GM10248 (cell line): ENCODE measurements at regions not wholly inside any gene's neighbourhood (a gene's known extent, or its start where the extent isn't known, plus 50 kb on each side); places are given as distances from the start of the nearest gene placed in this dataset.

Source experiments
- CTCF ChIA-PET: fragments of 300-600 bp; sonication (Branson Sonifier 250); formaldehyde crosslinking; extraction: SDS; loops from one replicate; lab custom pipeline; 2021; ENCODE audit warnings: antibody characterized with exemption; lab: Yijun Ruan, JAX
- POLR2A ChIA-PET: fragments of 350-650 bp; sonication (Branson Sonifier 250); formaldehyde crosslinking; extraction: SDS; loops from one replicate; lab custom pipeline; 2020; ENCODE audit warnings: antibody characterized with exemption; lab: Yijun Ruan, JAX
- DNase-seq: peaks from one replicate; pipeline ENCODE4 v3.0.0; 2012; ENCODE audit errors: extremely low spot score
- TF ChIP-seq, protein P1 (sequence below): IDR thresholded peaks from 2 replicates; pipeline ENCODE4 v1.5.1; 2012; ENCODE audit warnings: mild to moderate bottlenecking, low read depth; ENCODE audit errors: extremely low read depth, missing control alignments, control extremely low read depth

DNA sequence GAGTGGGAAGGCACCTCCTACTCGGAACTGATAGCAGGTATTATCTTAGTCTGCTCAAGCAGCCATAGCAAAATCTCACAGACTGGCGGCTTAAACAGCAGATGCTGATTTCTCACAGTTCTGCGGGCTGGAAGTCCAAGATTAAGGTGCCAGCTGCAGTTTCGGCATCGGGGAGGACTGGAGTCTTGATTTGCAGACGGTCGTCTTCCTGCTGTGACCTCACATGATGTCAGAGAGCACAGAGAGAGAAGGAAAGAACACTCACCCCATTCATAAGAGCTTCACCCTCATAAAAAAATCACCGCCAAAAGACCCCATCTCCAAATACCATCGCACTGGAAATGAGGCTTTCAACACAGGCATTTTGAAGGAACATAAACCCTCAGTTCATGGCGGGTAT is 216.5 kb upstream of the PITRM1 start:
- ChIA-PET POLR2A (no interaction called here), CTCF (no interaction called here)
- TF ChIP-seq, protein P1, sequence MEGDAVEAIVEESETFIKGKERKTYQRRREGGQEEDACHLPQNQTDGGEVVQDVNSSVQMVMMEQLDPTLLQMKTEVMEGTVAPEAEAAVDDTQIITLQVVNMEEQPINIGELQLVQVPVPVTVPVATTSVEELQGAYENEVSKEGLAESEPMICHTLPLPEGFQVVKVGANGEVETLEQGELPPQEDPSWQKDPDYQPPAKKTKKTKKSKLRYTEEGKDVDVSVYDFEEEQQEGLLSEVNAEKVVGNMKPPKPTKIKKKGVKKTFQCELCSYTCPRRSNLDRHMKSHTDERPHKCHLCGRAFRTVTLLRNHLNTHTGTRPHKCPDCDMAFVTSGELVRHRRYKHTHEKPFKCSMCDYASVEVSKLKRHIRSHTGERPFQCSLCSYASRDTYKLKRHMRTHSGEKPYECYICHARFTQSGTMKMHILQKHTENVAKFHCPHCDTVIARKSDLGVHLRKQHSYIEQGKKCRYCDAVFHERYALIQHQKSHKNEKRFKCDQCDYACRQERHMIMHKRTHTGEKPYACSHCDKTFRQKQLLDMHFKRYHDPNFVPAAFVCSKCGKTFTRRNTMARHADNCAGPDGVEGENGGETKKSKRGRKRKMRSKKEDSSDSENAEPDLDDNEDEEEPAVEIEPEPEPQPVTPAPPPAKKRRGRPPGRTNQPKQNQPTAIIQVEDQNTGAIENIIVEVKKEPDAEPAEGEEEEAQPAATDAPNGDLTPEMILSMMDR = no peak
- DNase-seq = no peak

DNA sequence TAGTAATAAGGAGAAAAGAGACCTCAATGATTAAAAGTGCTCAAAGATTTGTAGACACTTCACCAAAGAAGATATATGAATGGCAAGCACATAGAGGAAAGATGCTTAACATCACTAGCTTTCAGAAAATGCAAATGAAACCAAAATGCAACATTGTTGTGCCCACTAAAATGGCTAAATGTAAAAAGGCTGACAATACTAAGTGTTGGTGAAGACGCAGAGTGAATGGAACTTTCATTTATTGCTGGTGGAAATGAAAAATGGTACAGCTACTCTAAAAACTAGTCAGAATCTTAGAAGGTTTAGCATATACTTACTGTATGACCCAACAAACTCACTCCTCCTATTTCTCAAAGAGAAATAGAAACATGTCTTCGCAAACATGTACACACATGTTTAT is 212.9 kb upstream of the PITRM1 start:
- no peak for DNase-seq
- TF ChIP-seq, protein P1 = no peak
- ChIA-PET POLR2A (no interaction called here), CTCF (no interaction called here)

GRCh38 chr10:3382092-3382491 is 209.5 kb upstream of the PITRM1 start:
- no peak for DNase-seq
- CTCF ChIA-PET = no interaction called here
- POLR2A ChIA-PET = no interaction called here
- TF ChIP-seq, protein P1 = no peak

DNA sequence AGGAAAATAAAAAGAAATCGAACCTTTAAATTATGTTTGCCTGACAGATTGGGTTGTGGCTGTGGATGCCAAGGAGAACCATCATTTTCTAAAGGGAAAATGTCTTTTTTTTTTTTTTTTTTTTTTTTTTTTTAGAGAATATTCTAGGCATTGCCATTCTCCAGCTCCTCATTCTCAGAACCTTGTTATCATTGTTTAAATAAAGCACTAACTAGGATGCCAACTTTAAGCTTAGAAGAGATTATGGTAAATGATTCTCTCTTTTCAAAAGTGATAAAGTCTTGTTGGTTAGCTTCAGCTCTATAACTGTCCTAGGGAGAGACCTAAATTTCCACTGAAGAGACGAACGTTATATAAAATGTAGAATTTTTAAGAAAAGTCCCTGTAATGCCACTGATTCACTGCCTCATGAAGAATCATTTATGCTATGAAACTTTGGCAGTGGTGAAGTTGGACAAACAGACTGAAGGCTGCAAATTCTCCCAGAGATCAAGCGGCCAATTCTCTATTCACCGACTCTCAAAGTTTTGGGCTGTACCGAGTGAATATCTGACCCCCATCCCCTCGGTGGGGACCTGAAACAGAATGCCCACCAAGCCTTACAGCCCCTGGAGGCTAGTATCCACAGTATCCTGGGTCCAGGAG is 207.9 kb upstream of the PITRM1 start:
- CTCF ChIA-PET = no interaction called here
- POLR2A ChIA-PET = no interaction called here
- TF ChIP-seq, protein P1 = no peak

GRCh38 chr10:3376631-3377030 is 204.0 kb upstream of the PITRM1 start:
- ChIA-PET POLR2A (no interaction called here), CTCF (interaction anchor here (1.0 kb wide), 1 partner anchor 8 kb away, joined by 3 read pairs; no protein-coding TSS in a partner anchor)
- DNase-seq = no peak
- TF ChIP-seq, protein P1 = no peak

More for the DNA sequence above, 207.9 kb upstream of the PITRM1 start:
- DNase-seq = no peak

DNA sequence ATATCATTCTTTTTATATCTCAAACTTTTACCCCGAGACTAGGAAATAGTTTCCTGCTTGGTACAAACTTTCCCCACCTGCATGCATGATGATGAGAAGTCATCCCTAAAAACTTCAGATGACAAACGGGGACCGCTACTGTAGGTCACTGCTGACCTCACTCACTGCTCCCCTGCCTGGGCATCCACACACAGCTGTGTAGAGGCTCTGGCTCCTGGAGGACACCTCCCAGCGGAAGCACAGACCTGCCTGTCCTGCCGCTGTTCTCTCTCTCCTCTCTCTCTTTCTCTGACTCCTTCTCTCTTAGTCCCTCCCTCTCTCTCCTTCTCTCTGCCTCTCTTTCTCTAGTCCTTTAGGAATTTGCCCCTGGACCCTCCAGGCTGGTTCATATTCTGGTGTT is 202.9 kb upstream of the PITRM1 start:
- ChIA-PET POLR2A (no interaction called here), CTCF (interaction anchor here (0.8 to 1.0 kb wide), 2 partner anchors 9 to 15 kb away, joined by 3 read pairs; no protein-coding TSS in a partner anchor)
- DNase-seq = no peak
- TF ChIP-seq, protein P1 = no peak
